ENCODE measurements at regions not wholly inside any gene's neighbourhood (a gene's known extent, or its start where the extent isn't known, plus 50 kb on each side); places are given as distances from the start of the nearest gene placed in this dataset.

GRCh38 chr11:42055606-42056005 lies 596.2 kb upstream of the LRRC4C start:
- no peak for TF ChIP-seq CTCF (IDR thresholded peaks at IDR 0.05; ENCODE audit: insufficient read depth, low read depth, low read length)
- no peak for TF ChIP-seq EZH2 (IDR thresholded peaks at IDR 0.05; ENCODE audit: insufficient read depth, low read length)
